Endothelial cell of umbilical vein (primary cell): ENCODE measurements at regions not wholly inside any gene's neighbourhood (a gene's known extent, or its start where the extent isn't known, plus 50 kb on each side); places are given as distances from the start of the nearest gene placed in this dataset.

Experiments used
- BruUV-seq: library from RNA; stranded (reverse); fragments of 400-500 nt; replicated peaks from 2 replicates; lab custom pipeline; 2021; lab: Mats Ljungman, UMichigan
- CTCF ChIA-PET: fragments of 300-600, 350-600 bp; sonication (Branson Sonifier 250); formaldehyde crosslinking; loops from one replicate; lab custom pipeline; 2021; ENCODE audit warnings: antibody characterized with exemption, inconsistent platforms; lab: Charles Lee
- POLR2A ChIA-PET: fragments of 300-600, 350-600 bp; sonication (Branson Sonifier 250); formaldehyde crosslinking; loops from one replicate; lab custom pipeline; 2021; ENCODE audit warnings: antibody characterized with exemption, inconsistent platforms; lab: Charles Lee
- DNase-seq: peaks from one replicate; pipeline ENCODE4 v3.0.0-alpha.2; 2011; ENCODE audit warnings: low read depth, low spot score
- FAIRE-seq: peaks from 2 replicates; lab custom pipeline; 2011; peaks lifted over from hg19 to GRCh38; lab: Jason Lieb, UNC
- H2AFZ ChIP-seq: 2 replicates; pipeline ENCODE4 v1.6.0; 2012; ENCODE audit warnings: low read depth, low read length, control low read depth, inconsistent platforms
- H3K27ac ChIP-seq: 2 replicates; pipeline ENCODE4 v1.5.1; 2011; ENCODE audit warnings: low read depth, mild to moderate bottlenecking, control low read depth, low read length, moderate library complexity; ENCODE audit not compliant: insufficient read depth
- H3K27me3 ChIP-seq, 2 experiments: 2 replicates each; pipeline versions ENCODE4 v1.6.0 to v1.6.1; 2011; ENCODE audit warnings: low read length in 2 of 2, mixed read lengths in 1 of 2; ENCODE audit not compliant: control insufficient read depth in 2 of 2, insufficient read depth in 2 of 2
- H3K36me3 ChIP-seq, 2 experiments: 2 replicates in 1 of 2; 3 replicates in 1 of 2; pipeline ENCODE4 v1.5.1; 2011; ENCODE audit warnings: low read length in 2 of 2, mild to moderate bottlenecking in 1 of 2, moderate library complexity in 1 of 2; ENCODE audit not compliant: control insufficient read depth in 2 of 2, insufficient read depth in 2 of 2; ENCODE audit errors: extremely low read depth in 1 of 2
- H3K4me1 ChIP-seq: 3 replicates; pipeline ENCODE4 v1.5.1; 2011; ENCODE audit warnings: mild to moderate bottlenecking, low read length; ENCODE audit not compliant: control insufficient read depth, insufficient read depth; ENCODE audit errors: extremely low read depth
- H3K4me2 ChIP-seq: 2 replicates; pipeline ENCODE4 v1.6.1; 2011; ENCODE audit warnings: low read length, control low read depth, mixed read lengths; ENCODE audit not compliant: insufficient read depth
- H3K4me3 ChIP-seq, 3 experiments: fragments of 200-600 bp in 1 of 3; sonication (generic), shearing (Covaris generic) in 1 of 3; replicated peaks in 1 of 3; 2 replicates each; pipeline ENCODE4 v1.5.1; 2011 to 2016; ENCODE audit warnings: control low read depth in 3 of 3, low read length in 3 of 3, mild to moderate bottlenecking in 2 of 3, inconsistent platforms in 1 of 3, low read depth in 1 of 3, moderate library complexity in 1 of 3; ENCODE audit not compliant: insufficient read depth in 1 of 3
- H3K79me2 ChIP-seq: 2 replicates; pipeline ENCODE4 v1.6.0; 2012; ENCODE audit warnings: low read length, inconsistent platforms; ENCODE audit not compliant: control insufficient read depth, insufficient read depth
- H3K9ac ChIP-seq: replicated peaks from 2 replicates; pipeline ENCODE3; 2011; ENCODE audit warnings: low read length, control low read depth; ENCODE audit not compliant: insufficient read depth; ENCODE audit errors: extremely low read depth
- H3K9me1 ChIP-seq: replicated peaks from 3 replicates; pipeline ENCODE4 v1.6.0; 2011; ENCODE audit warnings: mild to moderate bottlenecking, low read length; ENCODE audit not compliant: control insufficient read depth, insufficient read depth; ENCODE audit errors: extremely low read depth
- H3K9me3 ChIP-seq: replicated peaks from 2 replicates; pipeline ENCODE4 v1.5.1; 2012; ENCODE audit warnings: low read length, inconsistent platforms; ENCODE audit not compliant: control insufficient read depth, insufficient read depth
- H4K20me1 ChIP-seq: replicated peaks from 2 replicates; pipeline ENCODE3; 2011; ENCODE audit warnings: mild to moderate bottlenecking, low read length; ENCODE audit not compliant: control insufficient read depth, insufficient read depth; ENCODE audit errors: extremely low read depth
- CTCF ChIP-seq, 2 donors: IDR thresholded peaks; 1 replicate in 1 of 2; 2 replicates in 1 of 2; pipeline ENCODE4 v1.5.1; 2011; ENCODE audit warnings: low read length in 2 of 2, mild to moderate bottlenecking in 2 of 2, moderate library complexity in 2 of 2, control low read depth in 1 of 2, inconsistent platforms in 1 of 2, low read depth in 1 of 2; ENCODE audit not compliant: insufficient read depth in 1 of 2; ENCODE audit errors: extremely low read depth in 1 of 2
- EZH2 ChIP-seq: IDR thresholded peaks from 2 replicates; pipeline ENCODE4 v1.6.1; 2012; ENCODE audit warnings: borderline replicate concordance, low read depth, mild to moderate bottlenecking, moderate library complexity, low read length, inconsistent platforms; ENCODE audit not compliant: severe bottlenecking
- FOS ChIP-seq: IDR thresholded peaks from 2 replicates; pipeline ENCODE4 v1.6.1; 2011; ENCODE audit warnings: mild to moderate bottlenecking, low read length, moderate library complexity, borderline replicate concordance; ENCODE audit not compliant: insufficient read depth
- GATA2 ChIP-seq: IDR thresholded peaks from 2 replicates; pipeline ENCODE4 v1.7.0; 2011; ENCODE audit warnings: low read depth, mild to moderate bottlenecking, moderate library complexity, mixed read lengths, low read length; ENCODE audit not compliant: insufficient read length, insufficient read depth
- JUN ChIP-seq: IDR thresholded peaks from 2 replicates; pipeline ENCODE4 v1.6.1; 2011; ENCODE audit warnings: borderline replicate concordance, low read depth; ENCODE audit not compliant: insufficient read length, insufficient read depth
- MAX ChIP-seq: IDR thresholded peaks from 2 replicates; pipeline ENCODE4 v1.6.1; 2011; ENCODE audit not compliant: insufficient read depth, insufficient read length
- MYC ChIP-seq: IDR thresholded peaks from one replicate; pipeline ENCODE4 v1.6.1; 2011; ENCODE audit warnings: mild to moderate bottlenecking, low read depth, low read length
- POLR2A ChIP-seq: IDR thresholded peaks from 2 replicates; pipeline ENCODE4 v1.6.1; 2012; ENCODE audit warnings: low read depth, mild to moderate bottlenecking, control low read depth, low read length
- POLR2AphosphoS5 ChIP-seq: IDR thresholded peaks from 2 replicates; pipeline ENCODE4 v1.6.1; 2012; ENCODE audit warnings: low read depth, mild to moderate bottlenecking, control low read depth, low read length, moderate library complexity; ENCODE audit not compliant: insufficient read depth
- dilution Hi-C: fragments of 300-500 bp; cut with MboI; formaldehyde crosslinking; loops from one replicate; pipeline ENCODE4 v1.15.0; 2019; ENCODE audit warnings: low sequenced_read_pairs; ENCODE audit not compliant: extremely low pct_ligation_motif_present
- intact Hi-C: fragments of 100-400 bp; cut with micrococcal nuclease; formaldehyde crosslinking; loops from one replicate; pipeline ENCODE4 v1.10.0; 2022

- no peaks in the 10 kb centered on the region for H3K9me1 ChIP-seq
- ChIA-PET POLR2A (no interaction called here), CTCF (no interaction called here)
- TF ChIP-seq FOS (no peak), JUN (no peak), MAX (no peak), POLR2A (no peak), EZH2 (no peak), POLR2AphosphoS5 (no peak), CTCF (IDR thresholded peaks at IDR 0.05; ENCODE audit: extremely low read depth in 1 of 2, insufficient read depth in 1 of 2, low read depth in 1 of 2, low read length in 2 of 2) (no peak), GATA2 (no peak), MYC (no peak)
- no peaks in the 10 kb centered on the region for H3K4me1 ChIP-seq
- BruUV-seq: no TSS peak
- no peak overlapping the region for H3K9ac ChIP-seq
- FAIRE-seq: no peak
- DNase-seq: no peak
- dilution Hi-C loops: no loop called here
- no peak overlapping the region for H3K27ac ChIP-seq
- H3K36me3 ChIP-seq: no peaks in the 10 kb centered on the region
- H3K9me3 ChIP-seq: no peaks in the 10 kb centered on the region
- no peak overlapping the region for H3K4me2 ChIP-seq
- H2AFZ ChIP-seq: no peak overlapping the region
- no peaks in the 10 kb centered on the region for H3K27me3 ChIP-seq
- H3K4me3 ChIP-seq: no peak overlapping the region
- intact Hi-C loops: no loop called here
- no peaks in the 10 kb centered on the region for H3K79me2 ChIP-seq
- H4K20me1 ChIP-seq: no peaks in the 10 kb centered on the region
These were observed 84.2 kb upstream of the ZNF536 start for GRCh38 chr19:30287973-30288372.
